PC-9 (cell line): ENCODE measurements at regions not wholly inside any gene's neighbourhood (a gene's known extent, or its start where the extent isn't known, plus 50 kb on each side); places are given as distances from the start of the nearest gene placed in this dataset.

Experiments used
- EZH2 ChIP-seq: fragments of 200-600 bp; sonication (generic); IDR thresholded peaks from 2 replicates; pipeline ENCODE4 v1.8.0; 2017; ENCODE audit warnings: antibody characterized with exemption, low read depth
- TF ChIP-seq, protein P1 (sequence below): fragments of 200-600 bp; sonication (generic); conservative IDR thresholded peaks from 2 replicates; pipeline ENCODE4 v1.6.1; 2017; ENCODE audit warnings: mixed run types, antibody characterized with exemption, mild to moderate bottlenecking, moderate library complexity

DNA sequence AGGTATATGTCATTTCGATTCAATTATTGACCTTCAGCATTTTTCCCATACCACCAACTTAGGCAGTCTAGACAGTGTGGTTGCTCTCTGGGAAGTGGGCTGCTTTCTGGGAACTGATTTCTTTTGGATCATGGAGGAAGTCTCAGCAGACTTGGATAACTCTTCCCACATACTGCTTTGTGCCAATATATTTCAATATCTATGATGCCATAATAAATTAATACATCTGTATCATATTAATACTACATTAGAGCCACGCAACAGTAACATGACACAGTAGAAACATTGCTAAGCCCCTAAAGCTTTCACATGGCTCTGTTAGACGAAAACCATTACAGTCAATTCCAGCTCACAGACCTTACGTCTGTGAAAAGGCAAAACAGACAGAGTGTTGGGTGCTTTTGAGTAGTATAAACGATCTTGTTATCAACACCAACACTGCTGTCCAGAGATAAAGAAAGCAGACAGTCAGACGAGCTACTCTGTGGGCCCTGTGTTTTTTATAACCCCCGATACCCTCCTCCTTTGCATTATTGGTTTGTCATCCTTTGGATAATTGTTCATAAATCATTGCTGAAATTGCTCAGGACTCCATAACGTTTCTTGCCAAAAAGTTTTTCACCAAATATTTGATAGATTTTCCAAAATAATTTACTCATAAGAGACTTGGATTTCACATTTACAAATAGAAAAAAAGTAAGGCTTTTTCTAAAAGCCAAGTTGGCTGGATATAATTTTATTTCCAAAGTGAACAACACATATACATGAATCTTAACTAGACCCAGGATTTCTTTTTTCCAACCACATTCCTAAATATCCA lies 439.7 kb downstream of the ADAMTS20 start:
- TF ChIP-seq, protein P1, sequence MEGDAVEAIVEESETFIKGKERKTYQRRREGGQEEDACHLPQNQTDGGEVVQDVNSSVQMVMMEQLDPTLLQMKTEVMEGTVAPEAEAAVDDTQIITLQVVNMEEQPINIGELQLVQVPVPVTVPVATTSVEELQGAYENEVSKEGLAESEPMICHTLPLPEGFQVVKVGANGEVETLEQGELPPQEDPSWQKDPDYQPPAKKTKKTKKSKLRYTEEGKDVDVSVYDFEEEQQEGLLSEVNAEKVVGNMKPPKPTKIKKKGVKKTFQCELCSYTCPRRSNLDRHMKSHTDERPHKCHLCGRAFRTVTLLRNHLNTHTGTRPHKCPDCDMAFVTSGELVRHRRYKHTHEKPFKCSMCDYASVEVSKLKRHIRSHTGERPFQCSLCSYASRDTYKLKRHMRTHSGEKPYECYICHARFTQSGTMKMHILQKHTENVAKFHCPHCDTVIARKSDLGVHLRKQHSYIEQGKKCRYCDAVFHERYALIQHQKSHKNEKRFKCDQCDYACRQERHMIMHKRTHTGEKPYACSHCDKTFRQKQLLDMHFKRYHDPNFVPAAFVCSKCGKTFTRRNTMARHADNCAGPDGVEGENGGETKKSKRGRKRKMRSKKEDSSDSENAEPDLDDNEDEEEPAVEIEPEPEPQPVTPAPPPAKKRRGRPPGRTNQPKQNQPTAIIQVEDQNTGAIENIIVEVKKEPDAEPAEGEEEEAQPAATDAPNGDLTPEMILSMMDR, result no peak
- no peak for TF ChIP-seq EZH2
